Fibroblast of the aortic adventitia (primary cell): ENCODE measurements at regions not wholly inside any gene's neighbourhood (a gene's known extent, or its start where the extent isn't known, plus 50 kb on each side); places are given as distances from the start of the nearest gene placed in this dataset.

Source experiments
- DNase-seq: peaks from one replicate; pipeline ENCODE4 v3.0.0-alpha.2; 2010; ENCODE audit warnings: low read depth
- H3K4me3 ChIP-seq: 2 replicates; pipeline ENCODE4 v1.5.1; 2011; ENCODE audit warnings: low read depth, mild to moderate bottlenecking, control low read depth, low read length, moderate library complexity
- CTCF ChIP-seq: IDR thresholded peaks from 2 replicates; pipeline ENCODE4 v1.5.1; 2011; ENCODE audit warnings: mild to moderate bottlenecking, low read length, control low read depth, inconsistent platforms; ENCODE audit not compliant: insufficient read depth

GRCh38 chr14:98274596-98274995 is 997.4 kb downstream of the BCL11B start:
- no peak for TF ChIP-seq CTCF
- DNase-seq = no peak
- no peak overlapping the region for H3K4me3 ChIP-seq

GRCh38 chr14:98278800-98279199 is 993.2 kb downstream of the BCL11B start:
- H3K4me3 ChIP-seq = no peak overlapping the region
- TF ChIP-seq CTCF = no peak
- DNase-seq = no peak

- TF ChIP-seq CTCF = no peak
- no peak for DNase-seq
- no peak overlapping the region for H3K4me3 ChIP-seq
Observed at GRCh38 chr14:98280436-98280835, 991.6 kb downstream of the BCL11B start.

GRCh38 chr14:98288825-98289224 is 983.2 kb downstream of the BCL11B start:
- no peak for DNase-seq
- no peak overlapping the region for H3K4me3 ChIP-seq
- TF ChIP-seq CTCF = no peak

GRCh38 chr14:98290596-98290995 is 981.4 kb downstream of the BCL11B start:
- TF ChIP-seq CTCF = no peak
- DNase-seq = no peak
- H3K4me3 ChIP-seq = no peak overlapping the region

- DNase-seq = no peak
- no peak for TF ChIP-seq CTCF
- H3K4me3 ChIP-seq = no peak overlapping the region
Observed at GRCh38 chr14:98292191-98292590, 979.8 kb downstream of the BCL11B start.

- no peak for TF ChIP-seq CTCF
- peak; percentile 12 for DNase-seq
- no peak overlapping the region for H3K4me3 ChIP-seq
Observed at GRCh38 chr14:98293576-98293975, 978.4 kb downstream of the BCL11B start.
